Nephron progenitor cell (in vitro differentiated cells): ENCODE measurements at regions not wholly inside any gene's neighbourhood (a gene's known extent, or its start where the extent isn't known, plus 50 kb on each side); places are given as distances from the start of the nearest gene placed in this dataset.
A peak's percentile ranks its signal among the peaks of the same experiment; 100 is the strongest.
"Not testable (repeated sequence)": the region's sequence is repeated elsewhere in the genome, so short reads cannot be mapped to it uniquely, and the experiment has no call there.

Experiments
- DNase-seq: peaks from one replicate; pipeline ENCODE4 v3.0.0; 2021
- H3K27ac Mint-ChIP-seq: 2 replicates; pipeline ENCODE4 v1.8.0; 2021; ENCODE audit warnings: mild to moderate bottlenecking, moderate library complexity, mixed read lengths
- H3K27me3 Mint-ChIP-seq: 2 replicates; pipeline ENCODE4 v1.8.0; 2021; ENCODE audit warnings: mild to moderate bottlenecking, low read depth, mixed read lengths; ENCODE audit not compliant: poor library complexity
- H3K36me3 Mint-ChIP-seq: 2 replicates; pipeline ENCODE4 v1.8.0; 2021; ENCODE audit warnings: low read depth, mixed read lengths
- H3K4me1 Mint-ChIP-seq: 2 replicates; pipeline ENCODE4 v1.8.0; 2021; ENCODE audit warnings: mixed read lengths
- H3K4me3 Mint-ChIP-seq: 2 replicates; pipeline ENCODE4 v1.8.0; 2021; ENCODE audit warnings: mild to moderate bottlenecking, moderate library complexity, mixed read lengths
- H3K9me3 Mint-ChIP-seq: 2 replicates; pipeline ENCODE4 v1.8.0; 2021; ENCODE audit warnings: mild to moderate bottlenecking, moderate library complexity, mixed read lengths
- TF ChIP-seq, protein P1 (sequence below): fragments of 200-600 bp; sonication (generic); IDR thresholded peaks from 2 replicates; pipeline ENCODE4 v1.5.0; 2021; ENCODE audit warnings: antibody characterized with exemption

DNA sequence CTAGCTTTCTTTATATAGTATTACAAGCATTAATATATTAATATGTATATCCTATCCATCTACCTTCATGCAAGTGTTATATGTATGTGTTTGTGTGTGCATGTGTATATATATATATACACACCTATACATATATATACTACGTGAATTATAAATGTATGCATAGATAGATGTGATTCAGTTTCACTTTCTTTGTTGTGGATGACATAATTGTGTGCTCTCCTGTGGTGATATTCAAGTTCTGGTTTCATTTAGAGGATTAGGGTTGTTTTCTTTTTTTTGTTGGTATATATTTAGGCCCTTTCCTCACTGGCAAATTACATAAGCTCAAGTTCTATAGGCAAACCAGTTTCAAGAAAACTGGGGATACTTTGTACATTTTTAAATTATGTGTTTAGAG is 225.7 kb upstream of the FANCL start:
- H3K4me3 Mint-ChIP-seq, result no peak overlapping the region
- H3K36me3 Mint-ChIP-seq, result no peaks in the 10 kb centered on the region
- H3K27me3 Mint-ChIP-seq, result no peaks in the 10 kb centered on the region
- TF ChIP-seq, protein P1, sequence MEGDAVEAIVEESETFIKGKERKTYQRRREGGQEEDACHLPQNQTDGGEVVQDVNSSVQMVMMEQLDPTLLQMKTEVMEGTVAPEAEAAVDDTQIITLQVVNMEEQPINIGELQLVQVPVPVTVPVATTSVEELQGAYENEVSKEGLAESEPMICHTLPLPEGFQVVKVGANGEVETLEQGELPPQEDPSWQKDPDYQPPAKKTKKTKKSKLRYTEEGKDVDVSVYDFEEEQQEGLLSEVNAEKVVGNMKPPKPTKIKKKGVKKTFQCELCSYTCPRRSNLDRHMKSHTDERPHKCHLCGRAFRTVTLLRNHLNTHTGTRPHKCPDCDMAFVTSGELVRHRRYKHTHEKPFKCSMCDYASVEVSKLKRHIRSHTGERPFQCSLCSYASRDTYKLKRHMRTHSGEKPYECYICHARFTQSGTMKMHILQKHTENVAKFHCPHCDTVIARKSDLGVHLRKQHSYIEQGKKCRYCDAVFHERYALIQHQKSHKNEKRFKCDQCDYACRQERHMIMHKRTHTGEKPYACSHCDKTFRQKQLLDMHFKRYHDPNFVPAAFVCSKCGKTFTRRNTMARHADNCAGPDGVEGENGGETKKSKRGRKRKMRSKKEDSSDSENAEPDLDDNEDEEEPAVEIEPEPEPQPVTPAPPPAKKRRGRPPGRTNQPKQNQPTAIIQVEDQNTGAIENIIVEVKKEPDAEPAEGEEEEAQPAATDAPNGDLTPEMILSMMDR, result no peak
- no peak overlapping the region for H3K27ac Mint-ChIP-seq
- no peak for DNase-seq
- H3K9me3 Mint-ChIP-seq, result no peaks in the 10 kb centered on the region
- H3K4me1 Mint-ChIP-seq, result no peaks in the 10 kb centered on the region

DNA sequence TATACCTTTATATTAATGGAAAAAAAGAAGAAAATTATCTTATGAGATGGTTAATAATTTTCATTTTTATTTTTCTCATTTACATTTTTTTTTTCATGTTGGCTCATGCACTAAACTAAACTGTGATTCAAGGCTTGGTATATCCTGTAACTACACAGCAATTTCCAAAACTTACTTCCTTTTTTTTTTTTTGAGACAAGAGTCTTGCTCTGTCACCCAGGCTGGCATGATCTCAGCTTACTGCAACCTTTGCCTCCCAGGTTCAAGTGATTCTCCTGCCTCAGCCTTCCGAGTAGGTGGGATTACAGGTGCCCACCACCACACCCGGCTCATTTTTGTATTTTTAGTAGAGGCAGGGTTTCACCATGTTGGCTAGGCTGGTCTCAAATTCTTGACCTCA is 224.9 kb upstream of the FANCL start:
- H3K27me3 Mint-ChIP-seq, H3K27ac Mint-ChIP-seq, H3K9me3 Mint-ChIP-seq, DNase-seq, H3K4me3 Mint-ChIP-seq, H3K36me3 Mint-ChIP-seq, H3K4me1 Mint-ChIP-seq: not testable (repeated sequence)

DNA sequence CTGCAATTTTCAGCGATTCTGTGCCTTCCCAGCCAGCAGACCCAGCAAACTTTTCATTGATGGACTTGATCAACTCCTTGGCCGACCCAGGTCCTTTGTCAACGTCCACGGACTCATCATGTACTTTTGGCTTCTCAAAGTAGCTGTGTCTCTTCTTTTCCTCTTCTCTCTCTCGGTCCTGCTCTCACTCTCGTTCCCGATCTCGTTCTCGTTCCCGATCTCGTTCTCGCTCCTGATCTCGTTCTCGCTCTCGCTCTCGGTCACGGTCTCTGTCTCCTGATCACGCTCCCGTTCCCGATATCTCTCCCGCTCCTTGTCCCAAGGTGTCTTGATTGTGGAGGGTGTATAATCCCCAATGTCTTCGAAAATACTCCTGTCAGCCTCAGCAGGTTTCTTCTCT is 219.5 kb upstream of the FANCL start:
- H3K9me3 Mint-ChIP-seq, result no peaks in the 10 kb centered on the region
- no peak for DNase-seq
- H3K36me3 Mint-ChIP-seq, result no peaks in the 10 kb centered on the region
- H3K4me1 Mint-ChIP-seq, result no peaks in the 10 kb centered on the region
- no peak overlapping the region for H3K4me3 Mint-ChIP-seq
- TF ChIP-seq, protein P1, result no peak
- no peaks in the 10 kb centered on the region for H3K27me3 Mint-ChIP-seq
- H3K27ac Mint-ChIP-seq, result no peak overlapping the region

DNA sequence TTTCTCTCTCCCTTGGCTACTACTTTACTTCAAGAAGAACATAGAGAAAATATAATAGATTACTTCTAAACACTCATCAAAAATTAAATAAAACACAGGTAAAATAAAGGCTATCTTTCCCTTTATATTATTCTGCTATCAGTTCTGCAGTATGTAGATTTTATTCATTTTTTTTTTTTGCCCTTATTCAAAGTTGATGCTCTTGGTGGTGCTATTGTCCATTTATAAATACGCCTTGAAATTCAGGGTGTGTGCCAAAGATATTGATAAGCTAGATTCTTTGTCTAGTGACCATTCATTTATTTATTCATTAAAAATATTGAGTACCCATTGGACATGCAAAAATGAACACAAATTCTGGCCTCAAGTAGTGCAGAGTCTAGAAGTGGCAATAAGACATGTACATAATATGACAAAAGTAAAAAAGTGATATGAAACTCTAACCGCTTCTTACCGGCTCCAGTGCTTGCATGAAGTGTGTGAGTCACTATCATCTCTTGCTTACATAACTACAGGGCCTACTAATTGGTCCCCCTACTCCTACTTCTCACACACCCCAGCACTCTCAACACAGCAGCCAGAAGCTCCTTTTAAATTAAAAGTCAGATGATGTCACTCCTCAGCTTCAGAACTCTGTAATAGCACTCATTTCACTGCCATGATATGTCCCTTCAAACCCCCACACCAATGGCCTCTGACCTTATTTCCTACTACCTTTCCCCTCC is 208.3 kb upstream of the FANCL start:
- no peaks in the 10 kb centered on the region for H3K27me3 Mint-ChIP-seq
- H3K36me3 Mint-ChIP-seq, result no peaks in the 10 kb centered on the region
- H3K4me1 Mint-ChIP-seq, result peaks cover 12% of the 10 kb centered on the region
- no peak overlapping the region for H3K4me3 Mint-ChIP-seq
- H3K27ac Mint-ChIP-seq, result no peak overlapping the region
- DNase-seq, result no peak
- TF ChIP-seq, protein P1, result no peak
- no peaks in the 10 kb centered on the region for H3K9me3 Mint-ChIP-seq

DNA sequence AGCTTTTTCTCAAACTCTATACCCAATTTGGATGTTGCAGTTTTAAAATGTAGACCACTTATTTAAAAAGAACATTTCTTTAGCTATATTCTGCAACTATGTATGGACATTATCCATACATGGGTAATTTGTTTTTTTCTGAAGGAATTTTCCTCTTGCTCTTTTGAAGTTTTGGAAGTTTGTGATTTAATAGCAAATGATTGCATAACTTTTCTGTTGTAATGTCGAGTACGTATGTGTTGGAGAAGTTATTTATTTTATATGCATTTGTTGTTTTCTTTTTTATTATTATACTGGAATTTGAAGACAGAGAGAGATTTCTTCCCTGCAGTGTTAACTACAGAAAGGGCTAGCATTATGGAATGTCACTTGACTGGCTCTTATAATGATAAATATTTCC is 207.7 kb upstream of the FANCL start:
- no peak for DNase-seq
- TF ChIP-seq, protein P1, result no peak
- peaks cover 12% of the 10 kb centered on the region for H3K4me1 Mint-ChIP-seq
- no peaks in the 10 kb centered on the region for H3K27me3 Mint-ChIP-seq
- H3K27ac Mint-ChIP-seq, result no peak overlapping the region
- no peak overlapping the region for H3K4me3 Mint-ChIP-seq
- no peaks in the 10 kb centered on the region for H3K36me3 Mint-ChIP-seq
- H3K9me3 Mint-ChIP-seq, result no peaks in the 10 kb centered on the region

DNA sequence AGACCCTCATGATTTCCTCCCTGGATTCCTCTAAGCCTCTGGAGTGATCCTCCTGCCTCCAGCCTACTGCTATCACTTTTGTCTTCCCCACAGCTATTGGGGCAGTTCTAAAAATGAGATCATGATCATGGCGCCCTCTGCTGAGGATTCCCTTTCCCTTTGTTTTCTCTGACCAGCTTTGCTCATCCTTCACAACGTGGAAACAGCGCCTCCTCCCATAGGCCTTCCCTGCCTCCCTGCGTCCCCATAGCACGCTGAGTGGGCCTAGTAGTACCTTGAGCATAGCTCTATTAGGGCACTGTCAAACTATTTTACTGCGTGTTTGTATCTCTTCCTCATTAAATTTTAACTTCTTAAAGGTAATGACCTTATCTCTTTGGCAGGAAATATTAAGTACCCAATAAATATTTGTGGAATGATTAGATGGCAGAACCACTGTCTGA is 207.0 kb upstream of the FANCL start:
- Mint-ChIP-seq H3K27me3 (no peaks in the 10 kb centered on the region), H3K9me3 (no peaks in the 10 kb centered on the region), H3K36me3 (no peaks in the 10 kb centered on the region), H3K4me3 (no peak overlapping the region), H3K27ac (peak overlapping the region; percentile 1), H3K4me1 (peaks cover 12% of the 10 kb centered on the region)
- DNase-seq, result peak; percentile 72
- TF ChIP-seq, protein P1, result peak; percentile 51
